ENCODE measurements at regions not wholly inside any gene's neighbourhood (a gene's known extent, or its start where the extent isn't known, plus 50 kb on each side); places are given as distances from the start of the nearest gene placed in this dataset.

DNA sequence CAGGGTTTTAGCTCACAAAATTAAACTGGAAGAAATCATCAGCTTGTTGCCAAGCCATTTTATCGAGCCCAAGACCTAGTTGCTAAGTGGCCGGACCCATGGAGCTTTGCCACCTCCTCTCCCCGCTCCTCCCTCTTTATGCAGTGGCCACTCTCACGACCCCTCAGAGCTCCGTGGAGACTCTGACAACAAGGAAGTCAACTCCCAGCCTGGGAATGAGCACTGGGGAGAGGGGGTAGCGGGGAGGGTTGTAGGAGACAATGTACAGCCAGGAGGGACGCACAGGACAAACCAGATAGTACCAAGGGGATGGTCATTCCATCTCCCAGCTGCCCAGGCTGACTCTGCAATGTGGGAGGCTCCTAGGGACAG, 250.9 kb downstream of the SIPA1L2 start:
- no peak for TF ChIP-seq MXI1 (conservative IDR thresholded peaks at IDR 0.05; ENCODE audit: poor library complexity, severe bottlenecking)
- no peak for TF ChIP-seq POLR2AphosphoS5 (IDR thresholded peaks at IDR 0.05)
- TF ChIP-seq, protein P1, sequence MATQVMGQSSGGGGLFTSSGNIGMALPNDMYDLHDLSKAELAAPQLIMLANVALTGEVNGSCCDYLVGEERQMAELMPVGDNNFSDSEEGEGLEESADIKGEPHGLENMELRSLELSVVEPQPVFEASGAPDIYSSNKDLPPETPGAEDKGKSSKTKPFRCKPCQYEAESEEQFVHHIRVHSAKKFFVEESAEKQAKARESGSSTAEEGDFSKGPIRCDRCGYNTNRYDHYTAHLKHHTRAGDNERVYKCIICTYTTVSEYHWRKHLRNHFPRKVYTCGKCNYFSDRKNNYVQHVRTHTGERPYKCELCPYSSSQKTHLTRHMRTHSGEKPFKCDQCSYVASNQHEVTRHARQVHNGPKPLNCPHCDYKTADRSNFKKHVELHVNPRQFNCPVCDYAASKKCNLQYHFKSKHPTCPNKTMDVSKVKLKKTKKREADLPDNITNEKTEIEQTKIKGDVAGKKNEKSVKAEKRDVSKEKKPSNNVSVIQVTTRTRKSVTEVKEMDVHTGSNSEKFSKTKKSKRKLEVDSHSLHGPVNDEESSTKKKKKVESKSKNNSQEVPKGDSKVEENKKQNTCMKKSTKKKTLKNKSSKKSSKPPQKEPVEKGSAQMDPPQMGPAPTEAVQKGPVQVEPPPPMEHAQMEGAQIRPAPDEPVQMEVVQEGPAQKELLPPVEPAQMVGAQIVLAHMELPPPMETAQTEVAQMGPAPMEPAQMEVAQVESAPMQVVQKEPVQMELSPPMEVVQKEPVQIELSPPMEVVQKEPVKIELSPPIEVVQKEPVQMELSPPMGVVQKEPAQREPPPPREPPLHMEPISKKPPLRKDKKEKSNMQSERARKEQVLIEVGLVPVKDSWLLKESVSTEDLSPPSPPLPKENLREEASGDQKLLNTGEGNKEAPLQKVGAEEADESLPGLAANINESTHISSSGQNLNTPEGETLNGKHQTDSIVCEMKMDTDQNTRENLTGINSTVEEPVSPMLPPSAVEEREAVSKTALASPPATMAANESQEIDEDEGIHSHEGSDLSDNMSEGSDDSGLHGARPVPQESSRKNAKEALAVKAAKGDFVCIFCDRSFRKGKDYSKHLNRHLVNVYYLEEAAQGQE (IDR thresholded peaks at IDR 0.05; ENCODE audit: borderline replicate concordance), result no peak
- TF ChIP-seq TAF1 (IDR thresholded peaks at IDR 0.05; ENCODE audit: low read depth), result no peak
- TF ChIP-seq, protein P2, sequence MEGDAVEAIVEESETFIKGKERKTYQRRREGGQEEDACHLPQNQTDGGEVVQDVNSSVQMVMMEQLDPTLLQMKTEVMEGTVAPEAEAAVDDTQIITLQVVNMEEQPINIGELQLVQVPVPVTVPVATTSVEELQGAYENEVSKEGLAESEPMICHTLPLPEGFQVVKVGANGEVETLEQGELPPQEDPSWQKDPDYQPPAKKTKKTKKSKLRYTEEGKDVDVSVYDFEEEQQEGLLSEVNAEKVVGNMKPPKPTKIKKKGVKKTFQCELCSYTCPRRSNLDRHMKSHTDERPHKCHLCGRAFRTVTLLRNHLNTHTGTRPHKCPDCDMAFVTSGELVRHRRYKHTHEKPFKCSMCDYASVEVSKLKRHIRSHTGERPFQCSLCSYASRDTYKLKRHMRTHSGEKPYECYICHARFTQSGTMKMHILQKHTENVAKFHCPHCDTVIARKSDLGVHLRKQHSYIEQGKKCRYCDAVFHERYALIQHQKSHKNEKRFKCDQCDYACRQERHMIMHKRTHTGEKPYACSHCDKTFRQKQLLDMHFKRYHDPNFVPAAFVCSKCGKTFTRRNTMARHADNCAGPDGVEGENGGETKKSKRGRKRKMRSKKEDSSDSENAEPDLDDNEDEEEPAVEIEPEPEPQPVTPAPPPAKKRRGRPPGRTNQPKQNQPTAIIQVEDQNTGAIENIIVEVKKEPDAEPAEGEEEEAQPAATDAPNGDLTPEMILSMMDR (IDR thresholded peaks at IDR 0.05; ENCODE audit: poor library complexity, severe bottlenecking), result no peak
- TF ChIP-seq RAD21 (conservative IDR thresholded peaks at IDR 0.05), result no peak
- TF ChIP-seq EZH2 (IDR thresholded peaks at IDR 0.05; ENCODE audit: borderline replicate concordance, insufficient read depth, low read length, poor library complexity, severe bottlenecking), result no peak
- H2AFZ ChIP-seq (ENCODE audit: low read depth, low read length), result no peak overlapping the region
- H3K36me3 ChIP-seq (ENCODE audit: insufficient read depth, low read length), result no peaks in the 10 kb centered on the region
- H3K9me3 ChIP-seq (ENCODE audit: low read length), result no peaks in the 10 kb centered on the region
- H4K20me1 ChIP-seq (ENCODE audit: insufficient read depth), result no peaks in the 10 kb centered on the region
- H3K4me3 ChIP-seq (ENCODE audit: low read length), result no peak overlapping the region
- H3F3A ChIP-seq (ENCODE audit: insufficient read depth, low read length, poor library complexity, severe bottlenecking), result no peaks in the 10 kb centered on the region
- H3K27me3 ChIP-seq (ENCODE audit: insufficient read depth, low read depth, low read length), result no peaks in the 10 kb centered on the region
- H3K79me2 ChIP-seq (replicated peaks; ENCODE audit: insufficient read depth, low read length), result no peaks in the 10 kb centered on the region
- H3K27ac ChIP-seq (ENCODE audit: low read length), result no peak overlapping the region
- no peaks in the 10 kb centered on the region for H3K9me2 ChIP-seq (ENCODE audit: insufficient read depth, low read length)
- H3K4me2 ChIP-seq (ENCODE audit: low read length), result no peak overlapping the region
- no peak overlapping the region for H3K9ac ChIP-seq (ENCODE audit: low read length)

DNA sequence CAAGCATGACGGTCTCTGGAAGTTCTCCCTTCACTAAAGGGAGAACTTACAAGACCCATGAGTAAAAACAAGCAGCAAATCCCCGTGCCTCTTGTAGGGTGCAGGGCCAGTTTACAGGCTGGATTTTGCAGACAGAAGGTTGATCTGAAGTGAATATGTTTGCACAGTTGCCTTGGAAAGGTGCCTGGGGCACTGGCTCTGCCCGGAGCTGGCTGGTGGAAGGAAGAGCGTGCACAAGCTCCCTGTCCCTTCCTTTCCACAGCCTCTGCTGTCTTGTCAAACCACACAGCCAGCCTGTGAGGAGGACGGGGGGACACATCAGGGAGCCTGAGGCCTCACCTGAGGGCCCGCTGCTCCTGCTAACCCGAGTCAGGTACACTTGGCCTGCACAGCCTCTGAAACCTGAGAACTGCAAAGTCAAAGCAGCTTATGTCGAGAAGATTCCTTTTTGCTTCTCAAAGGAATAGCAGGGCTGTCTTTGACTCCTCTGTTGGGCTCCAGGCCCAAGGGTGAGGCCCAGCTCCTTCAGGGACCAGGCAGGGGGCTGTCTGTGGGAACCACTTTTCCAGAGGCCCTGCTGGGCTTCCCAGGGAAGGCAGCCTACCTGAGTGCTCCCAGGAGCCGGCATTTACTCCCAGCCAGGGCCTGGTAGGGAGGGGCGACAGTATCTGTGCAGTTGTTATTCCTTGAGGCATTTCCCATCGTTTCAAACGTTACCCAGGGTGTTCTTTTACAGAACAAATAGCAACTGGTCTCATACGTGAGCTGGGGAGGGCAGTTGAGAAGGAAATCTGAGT, 251.5 kb downstream of the SIPA1L2 start:
- Histone ChIP-seq H3K9me2 (ENCODE audit: insufficient read depth, low read length) (no peaks in the 10 kb centered on the region), H3K36me3 (ENCODE audit: insufficient read depth, low read length) (no peaks in the 10 kb centered on the region), H3K79me2 (replicated peaks; ENCODE audit: insufficient read depth, low read length) (no peaks in the 10 kb centered on the region), H4K20me1 (ENCODE audit: insufficient read depth) (no peaks in the 10 kb centered on the region), H3K27me3 (ENCODE audit: insufficient read depth, low read depth, low read length) (no peaks in the 10 kb centered on the region), H3K4me2 (ENCODE audit: low read length) (no peak overlapping the region), H3F3A (ENCODE audit: insufficient read depth, low read length, poor library complexity, severe bottlenecking) (no peaks in the 10 kb centered on the region), H2AFZ (ENCODE audit: low read depth, low read length) (no peak overlapping the region), H3K4me3 (ENCODE audit: low read length) (no peak overlapping the region), H3K9me3 (ENCODE audit: low read length) (no peaks in the 10 kb centered on the region), H3K27ac (ENCODE audit: low read length) (no peak overlapping the region), H3K9ac (ENCODE audit: low read length) (no peak overlapping the region)
- no peak for TF ChIP-seq TAF1 (IDR thresholded peaks at IDR 0.05; ENCODE audit: low read depth)
- TF ChIP-seq RAD21 (conservative IDR thresholded peaks at IDR 0.05), result no peak
- TF ChIP-seq MXI1 (conservative IDR thresholded peaks at IDR 0.05; ENCODE audit: poor library complexity, severe bottlenecking), result no peak
- TF ChIP-seq EZH2 (IDR thresholded peaks at IDR 0.05; ENCODE audit: borderline replicate concordance, insufficient read depth, low read length, poor library complexity, severe bottlenecking), result no peak
- TF ChIP-seq POLR2AphosphoS5 (IDR thresholded peaks at IDR 0.05), result no peak
- no peak for TF ChIP-seq EP300 (conservative IDR thresholded peaks at IDR 0.05; ENCODE audit: poor library complexity, severe bottlenecking)
- TF ChIP-seq, protein P2 (IDR thresholded peaks at IDR 0.05; ENCODE audit: poor library complexity, severe bottlenecking), result no peak
- TF ChIP-seq, protein P1 (IDR thresholded peaks at IDR 0.05; ENCODE audit: borderline replicate concordance), result no peak
- no peak for TF ChIP-seq SMC3 (conservative IDR thresholded peaks at IDR 0.05; ENCODE audit: poor library complexity)
